H9 (cell line): ENCODE measurements at regions not wholly inside any gene's neighbourhood (a gene's known extent, or its start where the extent isn't known, plus 50 kb on each side); places are given as distances from the start of the nearest gene placed in this dataset.

ENCODE experiments used
- DNase-seq: peaks from one replicate; pipeline ENCODE4 v3.0.0-alpha.2; 2017
- H2AFZ ChIP-seq: one replicate; pipeline ENCODE4 v1.6.1; 2013; ENCODE audit warnings: mild to moderate bottlenecking, low read length, control low read depth, moderate library complexity
- H2AK5ac ChIP-seq: 2 replicates; pipeline ENCODE4 v1.6.1; 2013; ENCODE audit warnings: low read length, control low read depth, mixed read lengths; ENCODE audit not compliant: insufficient read length
- H2BK120ac ChIP-seq: one replicate; pipeline ENCODE4 v1.6.1; 2013; ENCODE audit warnings: low read depth, mild to moderate bottlenecking, low read length, control low read depth, inconsistent platforms; ENCODE audit not compliant: poor library complexity, severe bottlenecking
- H2BK12ac ChIP-seq: 2 replicates; pipeline ENCODE4 v1.6.1; 2013; ENCODE audit warnings: low read length, control low read depth, mixed read lengths, low read depth; ENCODE audit not compliant: insufficient read length
- H2BK15ac ChIP-seq: 2 replicates; pipeline ENCODE4 v1.6.1; 2013; ENCODE audit warnings: low read depth, low read length, control low read depth
- H2BK20ac ChIP-seq: one replicate; pipeline ENCODE4 v1.6.1; 2013; ENCODE audit warnings: low read depth, mild to moderate bottlenecking, low read length, control low read depth, inconsistent platforms; ENCODE audit not compliant: poor library complexity, severe bottlenecking
- H2BK5ac ChIP-seq: 2 replicates; pipeline ENCODE4 v1.6.1; 2013; ENCODE audit warnings: low read length, control low read depth, mixed read lengths; ENCODE audit not compliant: insufficient read length
- H3K14ac ChIP-seq: 2 replicates; pipeline ENCODE4 v1.6.1; 2013; ENCODE audit warnings: low read length, control low read depth; ENCODE audit not compliant: insufficient read depth
- H3K18ac ChIP-seq: 2 replicates; pipeline ENCODE4 v1.6.1; 2013; ENCODE audit warnings: low read depth, mild to moderate bottlenecking, mixed read lengths, low read length, control low read depth; ENCODE audit not compliant: insufficient read length
- H3K23ac ChIP-seq: 2 replicates; pipeline ENCODE4 v1.6.1; 2013; ENCODE audit warnings: low read length, control low read depth, mixed read lengths, low read depth; ENCODE audit not compliant: insufficient read length
- H3K23me2 ChIP-seq: 2 replicates; pipeline ENCODE4 v1.6.1; 2013; ENCODE audit warnings: low read depth, mild to moderate bottlenecking, mixed read lengths, low read length, control low read depth; ENCODE audit not compliant: insufficient read length, poor library complexity, severe bottlenecking
- H3K27ac ChIP-seq: 2 replicates; pipeline ENCODE4 v1.5.1; 2013; ENCODE audit warnings: low read length, control low read depth, mixed read lengths, low read depth; ENCODE audit not compliant: insufficient read length
- H3K27me3 ChIP-seq: 2 replicates; pipeline ENCODE4 v1.6.1; 2013; ENCODE audit warnings: low read length, control low read depth, inconsistent platforms; ENCODE audit not compliant: insufficient read depth
- H3K4ac ChIP-seq: 2 replicates; pipeline ENCODE4 v1.6.1; 2013; ENCODE audit warnings: low read depth, mild to moderate bottlenecking, control low read depth, inconsistent platforms, low read length, moderate library complexity
- H3K4me1 ChIP-seq: 2 replicates; pipeline ENCODE4 v1.6.1; 2013; ENCODE audit warnings: low read length, control low read depth, inconsistent platforms; ENCODE audit not compliant: insufficient read depth
- H3K4me2 ChIP-seq: 2 replicates; pipeline ENCODE4 v1.6.1; 2013; ENCODE audit warnings: low read length, control low read depth, mixed read lengths; ENCODE audit not compliant: insufficient read length, insufficient read depth
- H3K56ac ChIP-seq: 2 replicates; pipeline ENCODE4 v1.6.1; 2013; ENCODE audit warnings: low read depth, mild to moderate bottlenecking, mixed read lengths, low read length, control low read depth; ENCODE audit not compliant: insufficient read length
- H3K79me1 ChIP-seq: 2 replicates; pipeline ENCODE4 v1.6.1; 2013; ENCODE audit warnings: low read depth, mild to moderate bottlenecking, moderate library complexity, low read length, control low read depth, inconsistent platforms; ENCODE audit not compliant: insufficient read depth, poor library complexity, severe bottlenecking
- H3K79me2 ChIP-seq: 2 replicates; pipeline ENCODE4 v1.6.1; 2013; ENCODE audit warnings: low read length, control low read depth, inconsistent platforms; ENCODE audit not compliant: insufficient read depth
- H3K9ac ChIP-seq: 2 replicates; pipeline ENCODE4 v1.6.1; 2013; ENCODE audit warnings: low read length, control low read depth, mixed read lengths; ENCODE audit not compliant: insufficient read length; ENCODE audit errors: extremely low read depth
- H3K9me3 ChIP-seq: one replicate; pipeline ENCODE4 v1.6.1; 2013; ENCODE audit warnings: low read depth, low read length, inconsistent platforms; ENCODE audit not compliant: control insufficient read depth
- H3T11ph ChIP-seq: one replicate; pipeline ENCODE4 v1.6.1; 2013; ENCODE audit warnings: mild to moderate bottlenecking, low read length, control low read depth, inconsistent platforms
- H4K20me1 ChIP-seq: one replicate; pipeline ENCODE4 v1.6.1; 2013; ENCODE audit not compliant: control insufficient read depth, insufficient read length, insufficient read depth
- H4K5ac ChIP-seq: 2 replicates; pipeline ENCODE4 v1.6.1; 2013; ENCODE audit warnings: low read depth, mild to moderate bottlenecking, mixed read lengths, low read length, control low read depth; ENCODE audit not compliant: insufficient read length
- H4K8ac ChIP-seq: replicated peaks from 2 replicates; pipeline ENCODE4 v1.6.1; 2013; ENCODE audit warnings: low read length, control low read depth, mixed read lengths, low read depth; ENCODE audit not compliant: insufficient read length
- H4K91ac ChIP-seq: 2 replicates; pipeline ENCODE4 v1.6.1; 2013; ENCODE audit warnings: low read depth, mild to moderate bottlenecking, moderate library complexity, mixed read lengths, low read length, control low read depth; ENCODE audit not compliant: insufficient read length
- H3K27ac Mint-ChIP-seq, 3 experiments: 2 replicates in 2 of 3; 3 replicates in 1 of 3; pipeline ENCODE4 v1.8.0; 2020 to 2021; ENCODE audit warnings: mixed read lengths in 3 of 3, mild to moderate bottlenecking in 1 of 3, moderate library complexity in 1 of 3
- H3K27me3 Mint-ChIP-seq: 2 replicates; pipeline ENCODE4 v1.8.0; 2021; ENCODE audit warnings: low read depth, mild to moderate bottlenecking, moderate library complexity, mixed read lengths
- H3K36me3 Mint-ChIP-seq, 3 experiments: 2 replicates in 2 of 3; 3 replicates in 1 of 3; pipeline ENCODE4 v1.8.0; 2020 to 2021; ENCODE audit warnings: low read depth in 3 of 3, mixed read lengths in 3 of 3; ENCODE audit not compliant: insufficient read depth in 1 of 3
- H3K4me1 Mint-ChIP-seq, 2 experiments: 2 replicates each; pipeline ENCODE4 v1.8.0; 2020; ENCODE audit warnings: mixed read lengths in 2 of 2
- H3K4me3 Mint-ChIP-seq, 2 experiments: 2 replicates in 1 of 2; 3 replicates in 1 of 2; pipeline ENCODE4 v1.8.0; 2020 to 2021; ENCODE audit warnings: mild to moderate bottlenecking in 2 of 2, mixed read lengths in 2 of 2, moderate library complexity in 1 of 2
- H3K9me3 Mint-ChIP-seq, 2 experiments: 2 replicates in 1 of 2; 3 replicates in 1 of 2; pipeline ENCODE4 v1.8.0; 2020; ENCODE audit warnings: mild to moderate bottlenecking in 2 of 2, mixed read lengths in 2 of 2, moderate library complexity in 1 of 2
- WGBS: extraction: QIAGEN DNeasy Blood & Tissue Kit; methylation state at CpG from one replicate; pipeline ENCODE4 v1.1.7; 2013; ENCODE audit warnings: missing lambda C conversion rate, low lambda C conversion rate, mixed read lengths; ENCODE audit not compliant: insufficient read length; ENCODE audit errors: extremely low coverage; 5-methylcytosine and 5-hydroxymethylcytosine counted together
- TF ChIP-seq, protein P1 (sequence below): fragments of 200-600 bp; sonication (generic); conservative IDR thresholded peaks from 3 replicates; pipeline ENCODE4 v1.8.0; 2021; ENCODE audit warnings: antibody characterized with exemption, mild to moderate bottlenecking

DNA sequence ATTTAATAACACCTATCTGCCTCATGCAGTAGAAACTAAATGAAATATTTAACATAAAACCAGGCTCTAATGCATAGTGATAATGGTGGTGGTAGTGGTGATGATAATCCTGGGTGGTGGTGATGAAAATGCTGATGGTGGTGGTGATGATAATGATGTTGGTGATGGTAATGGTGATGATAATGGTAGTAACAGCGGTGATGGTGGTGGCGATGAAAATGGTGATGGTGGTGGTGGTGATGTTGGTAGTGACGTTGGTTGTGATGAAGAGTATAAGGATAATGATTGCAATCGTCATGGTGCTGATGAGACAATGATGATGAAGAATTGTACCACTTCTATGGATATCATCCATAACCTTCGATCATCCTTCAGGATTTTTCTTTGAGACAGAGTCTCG, 173.7 kb upstream of the CDH11 start:
- Histone ChIP-seq H3K4me1 (peaks cover 4% of the 10 kb centered on the region; the same call in 1 of the 2 replicates), H3T11ph (no peak overlapping the region), H3K23me2 (no peaks in the 10 kb centered on the region), H3K18ac (no peak overlapping the region), H2BK12ac (no peak overlapping the region), H2AFZ (no peak overlapping the region), H4K20me1 (no peaks in the 10 kb centered on the region), H3K14ac (no peak overlapping the region), H3K23ac (no peak overlapping the region), H4K5ac (no peak overlapping the region), H3K9me3 (no peaks in the 10 kb centered on the region), H3K4me2 (no peak overlapping the region), H3K27me3 (no peaks in the 10 kb centered on the region), H3K56ac (no peak overlapping the region), H4K8ac (no peak overlapping the region), H3K9ac (no peak overlapping the region), H2BK15ac (no peak overlapping the region), H3K79me2 (no peaks in the 10 kb centered on the region), H2BK20ac (no peak overlapping the region), H3K4ac (no peak overlapping the region), H2BK120ac (no peak overlapping the region), H2AK5ac (no peak overlapping the region), H4K91ac (no peak overlapping the region), H3K27ac (no peak overlapping the region), H2BK5ac (no peak overlapping the region), H3K79me1 (no peaks in the 10 kb centered on the region)
- Mint-ChIP-seq H3K4me1 (peaks cover 17 to 22% of the 10 kb centered on the region in 2 experiments), H3K9me3 (no peaks in the 10 kb centered on the region), H3K27me3 (peaks cover 2% of the 10 kb centered on the region; the same call in 1 of the 2 replicates), H3K4me3 (no peak overlapping the region), H3K27ac (no peak overlapping the region), H3K36me3 (no peaks in the 10 kb centered on the region)
- WGBS = 100% methylated on average over 2 of the region's 6 CpGs
- DNase-seq = no peak
- TF ChIP-seq, protein P1, sequence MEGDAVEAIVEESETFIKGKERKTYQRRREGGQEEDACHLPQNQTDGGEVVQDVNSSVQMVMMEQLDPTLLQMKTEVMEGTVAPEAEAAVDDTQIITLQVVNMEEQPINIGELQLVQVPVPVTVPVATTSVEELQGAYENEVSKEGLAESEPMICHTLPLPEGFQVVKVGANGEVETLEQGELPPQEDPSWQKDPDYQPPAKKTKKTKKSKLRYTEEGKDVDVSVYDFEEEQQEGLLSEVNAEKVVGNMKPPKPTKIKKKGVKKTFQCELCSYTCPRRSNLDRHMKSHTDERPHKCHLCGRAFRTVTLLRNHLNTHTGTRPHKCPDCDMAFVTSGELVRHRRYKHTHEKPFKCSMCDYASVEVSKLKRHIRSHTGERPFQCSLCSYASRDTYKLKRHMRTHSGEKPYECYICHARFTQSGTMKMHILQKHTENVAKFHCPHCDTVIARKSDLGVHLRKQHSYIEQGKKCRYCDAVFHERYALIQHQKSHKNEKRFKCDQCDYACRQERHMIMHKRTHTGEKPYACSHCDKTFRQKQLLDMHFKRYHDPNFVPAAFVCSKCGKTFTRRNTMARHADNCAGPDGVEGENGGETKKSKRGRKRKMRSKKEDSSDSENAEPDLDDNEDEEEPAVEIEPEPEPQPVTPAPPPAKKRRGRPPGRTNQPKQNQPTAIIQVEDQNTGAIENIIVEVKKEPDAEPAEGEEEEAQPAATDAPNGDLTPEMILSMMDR = no peak
